Activated naive CD4-positive, alpha-beta T cell treated with anti-CD3 and anti-CD28 coated beads, Interleukin-2, amount 50 U/mL, for 24 hours (primary cell): ENCODE measurements at regions not wholly inside any gene's neighbourhood (a gene's known extent, or its start where the extent isn't known, plus 50 kb on each side); places are given as distances from the start of the nearest gene placed in this dataset.

Experiments
- H3K27ac Mint-ChIP-seq: one replicate; pipeline ENCODE4 v1.8.0; 2021; ENCODE audit warnings: mild to moderate bottlenecking, mixed read lengths
- H3K27me3 Mint-ChIP-seq: one replicate; pipeline ENCODE4 v1.8.0; 2021; ENCODE audit warnings: mixed read lengths
- H3K36me3 Mint-ChIP-seq: one replicate; pipeline ENCODE4 v1.8.0; 2021; ENCODE audit warnings: mixed read lengths
- H3K4me1 Mint-ChIP-seq: one replicate; pipeline ENCODE4 v1.8.0; 2021; ENCODE audit warnings: mixed read lengths
- H3K4me3 Mint-ChIP-seq: one replicate; pipeline ENCODE4 v1.8.0; 2021; ENCODE audit warnings: mild to moderate bottlenecking, mixed read lengths
- H3K9me3 Mint-ChIP-seq: one replicate; pipeline ENCODE4 v1.8.0; 2021; ENCODE audit warnings: mixed read lengths

DNA sequence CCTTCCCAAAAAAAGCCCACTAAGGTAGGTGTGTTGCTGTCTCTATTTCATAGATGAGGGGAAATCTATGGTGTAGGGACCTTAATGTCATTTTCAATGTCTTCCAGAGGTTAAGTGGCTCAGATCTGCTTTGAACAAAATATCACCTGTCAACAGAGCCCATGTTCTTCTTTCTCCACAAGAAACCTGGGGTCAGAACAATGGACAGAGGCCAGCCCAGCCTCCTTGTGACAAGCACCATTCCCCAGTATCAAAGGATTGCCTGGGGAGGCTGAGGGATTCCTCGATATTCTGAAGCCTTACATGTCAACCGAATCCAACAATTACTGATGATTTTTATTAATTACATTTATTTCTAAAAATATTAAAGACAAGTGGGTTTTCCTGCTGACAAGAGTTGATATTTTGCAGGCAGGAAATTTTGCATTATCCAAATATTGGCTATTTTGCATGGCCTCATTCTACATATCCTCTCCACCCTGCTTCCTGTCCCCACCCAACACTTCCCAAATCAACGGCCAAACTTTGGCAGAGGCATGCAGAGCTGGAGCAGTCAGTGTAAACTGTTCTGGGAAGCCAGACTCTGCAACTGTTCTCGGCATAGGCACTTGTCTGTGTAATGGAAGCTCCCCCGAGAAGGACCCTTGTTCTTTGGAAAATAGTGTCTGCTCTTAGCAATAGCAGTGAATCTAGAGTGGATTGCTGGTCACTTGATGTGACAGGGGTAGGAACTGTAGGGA lies 281.5 kb downstream of the HS3ST3A1 start:
- H3K27me3 Mint-ChIP-seq: peaks cover 5% of the 10 kb centered on the region
- no peaks in the 10 kb centered on the region for H3K36me3 Mint-ChIP-seq
- H3K4me1 Mint-ChIP-seq: no peaks in the 10 kb centered on the region

DNA sequence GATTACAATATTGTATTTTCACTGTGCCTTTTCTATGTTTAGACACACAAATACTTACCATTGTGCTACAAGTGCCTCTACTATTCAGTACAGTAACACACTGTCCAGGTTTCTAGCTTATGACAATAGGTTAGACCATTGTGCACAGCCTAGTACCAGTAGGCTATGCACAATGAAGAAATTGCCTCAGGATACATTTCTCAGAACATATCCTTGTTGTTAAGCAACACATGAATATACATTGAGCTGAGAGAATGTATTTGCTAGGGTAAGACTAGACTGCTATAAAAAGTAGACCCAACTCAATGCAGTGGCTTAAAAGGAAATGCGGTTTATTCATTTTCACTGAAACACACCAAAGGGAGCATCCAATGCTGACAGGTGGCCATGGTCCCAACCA lies 285.1 kb downstream of the HS3ST3A1 start:
- Mint-ChIP-seq H3K9me3 (no peaks in the 10 kb centered on the region), H3K36me3 (no peaks in the 10 kb centered on the region), H3K27ac (no peak overlapping the region), H3K27me3 (peaks cover 4% of the 10 kb centered on the region), H3K4me3 (no peak overlapping the region), H3K4me1 (no peaks in the 10 kb centered on the region)

More for the DNA sequence above, 281.5 kb downstream of the HS3ST3A1 start:
- H3K27ac Mint-ChIP-seq: no peak overlapping the region
- no peak overlapping the region for H3K4me3 Mint-ChIP-seq
- H3K9me3 Mint-ChIP-seq: no peaks in the 10 kb centered on the region

DNA sequence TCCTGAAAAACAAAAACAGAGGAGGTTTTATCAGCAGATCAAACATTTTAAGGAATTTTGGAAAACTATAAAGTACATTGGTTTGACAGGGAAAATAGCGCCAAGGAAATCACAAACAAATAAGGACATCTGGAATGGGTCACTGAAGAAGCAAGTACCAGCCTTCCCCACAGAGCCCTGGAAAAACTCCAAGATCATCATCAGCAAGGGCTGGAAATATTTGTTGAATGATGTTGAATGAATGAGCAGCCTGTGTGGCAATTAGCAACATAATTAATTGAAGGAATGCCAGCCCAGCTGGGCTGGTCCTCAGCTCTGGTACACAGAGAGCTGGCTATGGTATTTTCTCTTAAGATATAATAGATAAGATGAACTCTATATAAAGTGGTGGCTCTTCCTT lies 290.4 kb downstream of the HS3ST3A1 start:
- Mint-ChIP-seq H3K9me3 (no peaks in the 10 kb centered on the region), H3K4me1 (no peaks in the 10 kb centered on the region), H3K27ac (no peak overlapping the region)

DNA sequence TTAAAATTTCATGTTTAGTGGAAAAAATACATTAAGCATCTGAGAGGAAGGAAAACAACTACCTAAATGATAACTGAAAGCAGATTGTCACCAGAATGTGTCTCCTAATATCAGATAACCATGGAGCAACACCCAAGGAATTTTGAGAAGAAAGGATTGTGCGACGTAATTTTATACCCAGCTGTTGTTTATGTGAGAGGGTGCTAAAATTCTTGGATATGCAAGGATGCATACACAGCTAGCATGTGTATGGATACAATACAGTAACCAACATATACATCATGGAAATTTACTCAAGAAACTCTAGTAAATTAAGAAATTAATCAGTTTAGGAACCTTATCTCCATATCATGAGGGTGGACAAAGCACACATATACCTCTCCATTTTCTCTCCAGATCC lies 290.9 kb downstream of the HS3ST3A1 start:
- Mint-ChIP-seq H3K27ac (no peak overlapping the region), H3K36me3 (no peaks in the 10 kb centered on the region), H3K4me3 (no peak overlapping the region), H3K9me3 (no peaks in the 10 kb centered on the region), H3K27me3 (peaks cover 7% of the 10 kb centered on the region), H3K4me1 (no peaks in the 10 kb centered on the region)

More for the DNA sequence above, 290.4 kb downstream of the HS3ST3A1 start:
- H3K4me3 Mint-ChIP-seq: no peak overlapping the region
- H3K36me3 Mint-ChIP-seq: no peaks in the 10 kb centered on the region
- peaks cover 7% of the 10 kb centered on the region for H3K27me3 Mint-ChIP-seq

DNA sequence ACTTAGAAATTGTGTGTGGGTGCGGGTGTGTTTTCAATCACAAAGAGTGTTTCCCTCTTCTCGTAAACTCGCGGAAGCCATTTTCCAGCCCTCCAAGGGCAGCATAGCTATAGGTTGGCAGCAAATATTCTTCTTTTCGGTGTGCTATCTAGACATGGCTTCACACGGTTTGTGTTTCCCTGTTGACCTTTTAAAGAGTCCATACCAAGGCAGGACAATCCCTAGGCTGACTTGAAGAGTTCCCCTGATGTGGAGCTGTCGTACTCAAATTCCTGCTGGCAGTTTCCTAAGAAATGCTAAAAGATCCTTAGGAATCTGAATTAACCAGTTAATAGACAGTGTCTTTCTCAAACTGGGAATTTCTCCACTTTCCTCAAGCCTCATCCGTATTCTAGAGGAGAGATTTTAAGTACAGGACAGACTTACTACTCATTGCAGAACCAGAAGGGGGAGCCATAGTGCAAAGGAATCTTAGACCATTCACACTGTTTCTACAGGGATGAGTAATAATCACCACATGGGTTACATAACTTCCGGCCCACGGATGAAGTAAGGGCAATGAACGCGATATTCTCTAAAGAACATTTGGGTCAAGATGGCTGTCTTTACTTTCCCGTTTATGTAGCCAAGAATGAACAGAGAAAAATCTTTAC lies 288.6 kb upstream of the ELAC2 start:
- Mint-ChIP-seq H3K27ac (no peak overlapping the region), H3K4me3 (no peak overlapping the region), H3K4me1 (no peaks in the 10 kb centered on the region), H3K27me3 (peaks cover 5% of the 10 kb centered on the region), H3K9me3 (no peaks in the 10 kb centered on the region), H3K36me3 (no peaks in the 10 kb centered on the region)

DNA sequence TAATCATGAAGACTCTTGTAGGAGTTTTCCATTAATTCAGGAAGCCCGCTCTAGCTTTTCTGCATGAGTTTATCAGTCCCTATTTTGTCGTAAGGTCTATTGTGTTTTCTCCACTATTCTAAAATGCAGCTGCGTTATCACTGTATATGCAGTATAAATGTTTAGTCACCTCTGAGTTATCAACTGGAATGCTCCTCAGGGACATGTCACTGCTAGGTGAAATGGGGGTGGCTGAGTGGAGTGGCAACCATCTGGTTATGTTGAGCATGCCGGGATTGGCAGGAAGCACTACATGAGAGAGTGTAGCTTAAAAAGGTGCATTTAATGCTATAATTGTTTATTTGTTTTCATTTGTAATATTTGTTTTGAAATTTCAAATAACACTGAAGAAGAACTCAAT lies 285.2 kb upstream of the ELAC2 start:
- no peak overlapping the region for H3K27ac Mint-ChIP-seq
- H3K36me3 Mint-ChIP-seq: no peaks in the 10 kb centered on the region
- peaks cover 4% of the 10 kb centered on the region for H3K27me3 Mint-ChIP-seq
- H3K4me3 Mint-ChIP-seq: no peak overlapping the region
- no peaks in the 10 kb centered on the region for H3K9me3 Mint-ChIP-seq
- H3K4me1 Mint-ChIP-seq: no peaks in the 10 kb centered on the region

DNA sequence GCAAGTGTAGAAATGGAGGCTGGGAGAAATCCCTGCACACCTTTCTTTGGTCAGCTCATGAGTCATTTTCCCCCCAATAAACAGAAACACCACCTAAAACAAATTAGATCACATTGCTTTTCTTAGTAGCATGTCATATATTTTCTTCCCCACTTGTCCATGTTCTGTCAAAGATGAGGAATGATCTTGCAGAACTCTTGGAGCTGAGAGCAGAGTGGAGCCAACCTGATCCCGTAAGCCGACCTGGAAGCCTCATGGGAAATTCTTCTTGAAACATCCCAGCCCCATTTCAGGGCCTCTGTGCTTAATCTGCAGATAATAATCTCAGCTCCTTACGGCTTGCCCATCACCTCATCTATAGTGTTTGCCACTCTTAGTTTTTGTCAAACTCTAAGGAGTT lies 284.6 kb upstream of the ELAC2 start:
- no peaks in the 10 kb centered on the region for H3K9me3 Mint-ChIP-seq
- H3K27ac Mint-ChIP-seq: no peak overlapping the region
- H3K4me3 Mint-ChIP-seq: no peak overlapping the region
- H3K4me1 Mint-ChIP-seq: no peaks in the 10 kb centered on the region
- H3K36me3 Mint-ChIP-seq: no peaks in the 10 kb centered on the region
- peaks cover 4% of the 10 kb centered on the region for H3K27me3 Mint-ChIP-seq

DNA sequence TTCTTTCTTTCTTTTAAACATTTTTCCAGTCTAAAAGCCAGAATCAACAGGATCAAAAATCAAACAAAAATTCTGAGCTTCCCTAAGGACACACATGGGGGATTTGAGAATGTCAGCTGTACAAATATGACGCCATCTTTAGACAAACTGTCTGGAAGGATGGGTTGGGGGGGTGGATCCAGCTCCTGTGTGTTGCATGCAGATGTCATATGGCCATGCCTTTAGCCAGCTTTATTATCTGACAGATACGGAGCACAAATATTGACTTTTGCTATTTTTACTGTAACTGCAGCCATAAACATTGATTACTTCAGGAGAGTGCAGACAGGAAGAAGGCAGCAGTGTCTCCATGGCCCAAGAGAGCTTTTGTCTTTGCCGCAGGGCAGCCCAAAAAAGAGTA lies 279.4 kb upstream of the ELAC2 start:
- H3K27me3 Mint-ChIP-seq: peaks cover 1% of the 10 kb centered on the region
- no peaks in the 10 kb centered on the region for H3K9me3 Mint-ChIP-seq
- H3K4me1 Mint-ChIP-seq: no peaks in the 10 kb centered on the region
- no peak overlapping the region for H3K27ac Mint-ChIP-seq
- no peaks in the 10 kb centered on the region for H3K36me3 Mint-ChIP-seq
- no peak overlapping the region for H3K4me3 Mint-ChIP-seq

DNA sequence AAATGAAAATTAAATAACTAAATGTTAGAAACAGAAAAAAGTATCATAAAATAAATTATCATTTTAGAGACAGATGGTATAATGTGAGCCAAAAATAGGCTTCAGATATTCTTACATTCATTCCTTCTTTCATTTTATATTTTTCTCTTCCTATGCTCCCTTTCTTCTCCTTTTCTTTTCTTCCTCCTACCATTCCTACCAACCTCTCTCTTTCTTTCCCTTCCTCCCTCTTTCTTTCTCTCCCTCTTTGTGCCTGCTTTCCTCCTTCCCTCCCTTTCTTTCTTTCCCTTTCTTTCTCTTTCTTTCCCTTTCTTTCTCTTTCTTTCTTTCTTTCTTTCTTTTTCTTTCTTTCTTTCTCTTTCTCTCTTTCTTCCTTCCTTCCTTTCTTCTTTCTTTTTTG lies 275.6 kb upstream of the ELAC2 start:
- no peaks in the 10 kb centered on the region for H3K9me3 Mint-ChIP-seq

DNA sequence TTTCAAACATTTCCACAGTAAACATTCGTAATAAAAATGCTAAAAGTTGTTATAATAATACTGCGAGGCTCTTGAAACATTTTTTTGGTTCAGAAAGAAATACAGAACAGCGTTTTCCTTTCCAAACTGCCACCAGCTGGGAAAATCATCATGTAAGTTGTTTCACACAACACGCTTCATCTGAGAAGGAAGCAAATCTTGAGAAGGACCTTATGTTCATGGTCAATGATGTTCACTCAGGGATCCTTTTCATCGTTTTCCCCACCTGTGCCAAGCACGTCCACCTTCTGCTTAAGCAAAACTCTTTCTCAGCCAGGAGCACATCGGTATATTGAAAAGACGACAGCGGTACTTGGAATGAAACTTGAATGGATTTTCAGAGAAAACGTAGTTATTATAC lies 274.5 kb upstream of the ELAC2 start:
- Mint-ChIP-seq H3K4me3 (no peak overlapping the region), H3K9me3 (no peaks in the 10 kb centered on the region), H3K27me3 (no peaks in the 10 kb centered on the region), H3K36me3 (no peaks in the 10 kb centered on the region), H3K4me1 (no peaks in the 10 kb centered on the region), H3K27ac (no peak overlapping the region)

More for the DNA sequence above, 275.6 kb upstream of the ELAC2 start:
- H3K36me3 Mint-ChIP-seq: no peaks in the 10 kb centered on the region
- no peak overlapping the region for H3K4me3 Mint-ChIP-seq
- no peaks in the 10 kb centered on the region for H3K4me1 Mint-ChIP-seq
- no peaks in the 10 kb centered on the region for H3K27me3 Mint-ChIP-seq
- H3K27ac Mint-ChIP-seq: no peak overlapping the region

DNA sequence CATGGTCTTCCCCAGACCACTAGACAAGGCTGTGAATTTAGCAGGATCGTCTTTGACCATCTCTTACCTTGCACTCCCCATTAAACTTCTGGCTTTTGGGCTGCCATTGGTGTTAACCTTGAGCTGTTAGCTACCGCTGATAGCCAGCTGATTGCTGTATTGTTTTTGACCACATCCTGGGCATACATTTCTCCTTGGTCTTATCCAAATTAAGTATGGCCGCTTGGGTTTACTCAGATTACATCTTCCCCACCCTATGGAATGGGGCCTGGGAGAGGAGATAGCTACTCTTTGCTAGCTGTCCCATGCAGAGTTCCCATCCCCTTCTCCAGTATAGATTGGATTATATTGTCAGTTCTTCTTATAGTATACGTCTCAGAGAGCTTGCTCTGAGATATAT lies 270.4 kb upstream of the ELAC2 start:
- Mint-ChIP-seq H3K9me3 (no peaks in the 10 kb centered on the region), H3K27me3 (no peaks in the 10 kb centered on the region), H3K27ac (no peak overlapping the region), H3K36me3 (no peaks in the 10 kb centered on the region), H3K4me1 (no peaks in the 10 kb centered on the region), H3K4me3 (no peak overlapping the region)

DNA sequence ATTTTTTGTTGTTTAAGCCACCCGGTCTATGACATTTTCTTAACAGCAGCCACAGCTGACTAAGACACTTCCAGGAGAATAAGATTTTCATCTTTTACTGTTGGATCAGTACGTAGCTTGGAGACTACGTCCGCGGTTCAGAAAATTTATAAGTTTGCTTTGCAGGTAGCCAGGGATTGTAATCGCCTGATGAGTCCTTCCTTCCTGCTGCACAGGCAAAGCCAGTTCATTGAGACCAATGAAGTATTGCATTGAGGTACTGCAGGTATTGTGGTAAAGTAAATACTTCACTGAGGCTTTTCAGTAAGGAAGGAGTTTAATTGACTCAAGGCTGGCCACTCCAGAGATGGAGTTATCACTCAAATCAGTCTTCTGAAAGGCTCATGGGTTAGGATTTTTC lies 269.4 kb upstream of the ELAC2 start:
- Mint-ChIP-seq H3K36me3 (no peaks in the 10 kb centered on the region), H3K9me3 (no peaks in the 10 kb centered on the region), H3K27ac (no peak overlapping the region), H3K4me3 (no peak overlapping the region), H3K27me3 (no peaks in the 10 kb centered on the region), H3K4me1 (no peaks in the 10 kb centered on the region)

DNA sequence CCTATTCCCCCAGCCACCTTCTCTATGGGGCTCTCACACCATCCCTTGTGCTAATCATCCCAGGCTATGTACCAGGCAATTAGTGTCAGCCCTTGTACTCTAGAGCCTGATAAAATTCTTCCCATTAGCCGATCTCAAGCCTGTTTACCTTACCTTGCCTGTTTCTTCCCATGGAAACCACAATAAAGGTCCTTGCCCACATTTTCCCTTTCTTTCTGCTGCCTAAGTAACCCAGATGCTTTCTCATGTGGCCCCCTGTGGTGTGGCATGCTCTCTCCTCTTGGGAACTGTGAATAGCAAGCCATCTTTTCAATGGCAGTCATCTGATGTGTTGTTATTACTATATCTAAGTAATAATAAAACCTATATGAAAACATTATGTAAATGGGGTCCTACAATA lies 265.8 kb upstream of the ELAC2 start:
- Mint-ChIP-seq H3K4me1 (no peaks in the 10 kb centered on the region), H3K36me3 (no peaks in the 10 kb centered on the region), H3K27ac (no peak overlapping the region), H3K27me3 (no peaks in the 10 kb centered on the region), H3K4me3 (no peak overlapping the region), H3K9me3 (no peaks in the 10 kb centered on the region)

DNA sequence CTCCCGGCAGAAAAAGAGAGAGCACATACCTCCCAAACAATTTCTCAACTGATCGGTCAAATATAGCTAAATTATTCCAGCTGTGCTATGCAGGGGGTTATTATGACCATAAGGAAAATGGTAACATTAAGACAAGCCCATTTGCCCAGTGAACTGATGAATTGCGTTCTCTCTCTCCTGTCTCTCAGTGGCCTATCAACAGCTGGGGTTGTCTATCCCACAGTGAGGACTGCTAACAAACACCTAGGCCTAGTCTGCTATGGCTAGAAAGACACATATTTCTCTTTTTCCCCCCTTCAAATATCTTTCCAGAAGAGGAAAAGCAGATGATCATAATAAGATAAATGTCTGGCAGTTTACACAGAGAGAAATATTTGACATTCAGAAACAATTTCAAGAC lies 263.8 kb upstream of the ELAC2 start:
- Mint-ChIP-seq H3K27ac (no peak overlapping the region), H3K36me3 (no peaks in the 10 kb centered on the region), H3K4me1 (no peaks in the 10 kb centered on the region), H3K4me3 (no peak overlapping the region), H3K27me3 (no peaks in the 10 kb centered on the region), H3K9me3 (no peaks in the 10 kb centered on the region)

DNA sequence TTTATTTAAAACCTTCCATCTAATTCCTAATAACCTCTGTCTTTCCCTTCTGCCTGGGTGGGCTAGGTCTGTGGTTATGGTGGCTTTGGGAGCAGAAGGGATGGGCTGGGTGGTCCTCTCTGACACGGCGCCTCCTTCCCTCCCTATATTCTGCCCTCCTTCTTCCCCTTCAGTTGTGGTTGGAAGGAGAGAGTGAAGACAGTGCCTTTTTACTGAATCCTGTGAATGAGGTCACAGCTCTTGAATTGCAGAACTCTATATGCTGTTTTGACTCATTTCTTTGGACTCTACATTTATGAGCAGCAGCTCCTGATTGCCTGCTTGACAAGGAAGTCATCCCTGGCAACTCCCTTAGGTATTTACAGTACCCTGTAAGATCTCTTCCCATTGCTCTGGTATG lies 256.0 kb upstream of the ELAC2 start:
- Mint-ChIP-seq H3K4me1 (no peaks in the 10 kb centered on the region), H3K27ac (no peak overlapping the region), H3K36me3 (no peaks in the 10 kb centered on the region), H3K27me3 (peaks cover 1% of the 10 kb centered on the region), H3K9me3 (no peaks in the 10 kb centered on the region), H3K4me3 (no peak overlapping the region)

DNA sequence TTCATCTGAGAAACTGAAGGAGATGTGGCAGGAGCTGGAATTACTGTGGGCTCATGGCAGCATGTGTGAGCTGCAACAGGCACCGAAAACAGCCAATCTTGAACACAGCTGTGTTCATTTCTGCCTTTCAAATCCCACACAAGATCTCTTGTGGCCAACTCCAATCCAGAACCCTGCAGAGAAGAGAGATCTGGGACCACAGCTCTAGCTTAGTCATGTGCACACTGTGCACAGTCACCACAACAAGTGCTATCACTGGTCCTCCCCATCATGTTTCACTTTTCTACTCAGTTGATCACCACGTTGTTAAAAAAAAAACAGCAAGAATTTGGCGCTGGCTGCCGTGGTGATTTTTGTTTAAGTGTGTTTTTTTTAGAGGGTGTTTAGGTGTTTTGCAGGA lies 254.5 kb upstream of the ELAC2 start:
- peaks cover 1% of the 10 kb centered on the region for H3K27me3 Mint-ChIP-seq
- no peak overlapping the region for H3K27ac Mint-ChIP-seq
- no peak overlapping the region for H3K4me3 Mint-ChIP-seq
- no peaks in the 10 kb centered on the region for H3K4me1 Mint-ChIP-seq
- no peaks in the 10 kb centered on the region for H3K9me3 Mint-ChIP-seq
- H3K36me3 Mint-ChIP-seq: no peaks in the 10 kb centered on the region
